HG03469 (cell line): ENCODE measurements at regions not wholly inside any gene's neighbourhood (a gene's known extent, or its start where the extent isn't known, plus 50 kb on each side); places are given as distances from the start of the nearest gene placed in this dataset.

Experiments
- ATAC-seq: cut with Tn5 transposase; IDR thresholded peaks from one replicate; pipeline ENCODE4 v1.9.1; 2021; ENCODE audit warnings: mild to moderate bottlenecking, moderate library complexity, moderate number of reproducible peaks; ENCODE audit not compliant: unreplicated experiment

DNA sequence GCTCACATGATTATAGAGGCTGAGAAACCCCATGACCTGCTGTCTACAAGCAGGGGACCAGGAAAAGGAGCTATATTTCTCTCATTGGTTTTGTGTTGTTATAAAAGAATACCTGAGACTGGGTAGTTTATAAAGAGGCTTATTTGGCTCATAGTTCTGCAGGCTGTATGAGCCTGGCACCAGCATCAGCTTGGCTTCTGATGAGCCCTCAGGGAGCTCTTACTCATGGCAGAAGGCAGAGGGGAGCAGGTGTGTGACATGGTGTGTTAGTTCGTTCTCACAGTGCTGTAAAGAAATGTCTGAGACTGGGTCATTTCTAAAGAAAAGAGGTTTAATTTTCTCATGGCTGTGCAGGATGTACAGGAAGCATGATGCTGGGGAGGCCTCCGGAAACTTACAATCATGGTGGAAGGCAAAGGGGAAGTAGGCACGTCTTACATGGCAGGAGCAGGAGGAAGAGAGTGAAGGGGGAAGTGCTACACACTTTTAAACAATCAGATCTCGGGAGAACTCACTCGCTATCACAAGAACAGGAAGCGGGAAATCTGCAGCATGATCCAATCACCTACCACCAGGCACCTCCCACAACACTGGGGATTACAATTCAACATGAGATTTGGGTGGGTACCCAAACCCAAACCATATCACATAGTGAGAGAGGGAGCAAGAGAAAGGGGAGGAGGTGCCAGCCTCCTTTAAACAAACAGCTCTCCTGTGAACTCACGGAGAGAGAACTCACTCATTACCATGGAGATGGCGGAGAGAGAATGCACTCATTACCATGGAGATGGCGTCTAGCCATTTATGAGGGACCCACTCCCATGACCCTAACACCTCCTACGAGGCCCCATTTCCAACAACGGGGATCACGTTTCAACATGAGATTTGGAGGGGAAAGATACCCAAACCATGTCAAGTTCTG is 133.4 kb downstream of the JCAD start:
- no peak for ATAC-seq

DNA sequence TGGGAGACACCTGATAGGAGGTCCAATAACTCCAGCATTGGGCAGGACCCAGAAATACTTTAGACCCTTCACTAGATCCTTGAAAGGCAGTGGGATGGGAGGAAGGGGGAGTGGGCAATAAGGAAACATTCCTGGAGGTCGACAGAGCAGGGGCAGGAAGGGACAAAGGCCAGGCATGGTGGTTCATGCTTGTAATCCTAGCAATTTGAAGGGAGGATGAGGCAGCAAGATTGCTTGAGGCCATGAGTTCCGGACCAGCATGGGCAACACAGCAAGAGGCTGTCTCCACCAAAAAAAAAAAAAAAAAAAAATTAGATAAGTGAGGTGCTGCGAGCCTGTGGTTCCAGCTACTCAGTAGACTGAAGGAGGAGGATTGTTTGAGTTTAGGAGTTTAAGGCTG is 134.9 kb downstream of the JCAD start:
- no peak for ATAC-seq

DNA sequence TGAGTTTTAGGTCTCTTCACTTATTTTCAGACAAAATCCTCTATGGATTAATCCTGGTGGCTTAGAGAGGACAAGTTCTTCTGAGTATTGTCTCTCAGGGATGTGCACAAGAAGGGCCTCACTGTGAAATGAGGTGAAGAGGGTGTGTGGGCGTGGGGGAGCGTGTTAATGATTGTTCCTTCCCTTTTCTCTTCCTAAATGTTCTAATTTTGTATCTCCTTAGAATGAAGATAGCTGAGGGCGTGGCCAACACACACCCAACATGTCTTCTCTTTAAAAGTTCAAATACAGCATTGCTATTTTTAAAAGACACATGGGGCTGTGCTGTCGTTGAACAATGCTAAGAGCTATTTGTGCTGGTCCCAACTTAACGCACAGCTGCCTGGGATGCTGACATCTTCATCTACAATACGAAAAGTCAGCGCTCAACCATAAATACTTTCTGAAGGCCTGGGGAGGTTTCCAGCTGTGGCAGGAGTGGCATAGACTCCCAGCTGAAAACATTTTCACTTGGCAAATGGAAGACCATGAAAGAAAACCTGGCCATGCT is 135.9 kb downstream of the JCAD start:
- ATAC-seq = no peak

DNA sequence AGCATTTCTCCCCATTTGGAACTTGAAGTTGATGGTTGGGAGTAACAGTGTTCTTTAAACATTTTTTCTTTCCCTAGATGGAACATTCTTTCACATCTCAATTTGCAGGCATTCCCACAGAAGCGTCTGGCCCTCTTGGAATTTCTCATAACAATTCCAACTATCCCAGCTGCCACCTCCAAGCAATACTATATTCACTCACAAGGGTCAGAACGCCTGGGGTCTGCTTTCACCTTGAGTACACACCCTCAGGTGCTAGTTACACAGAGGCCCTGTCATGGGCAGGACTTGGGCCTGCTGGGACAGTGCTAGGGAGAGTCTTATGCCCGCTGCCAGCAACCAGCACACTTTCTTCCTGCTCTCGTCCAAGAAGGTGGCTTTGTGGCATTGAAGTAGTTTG is 136.5 kb downstream of the JCAD start:
- no peak for ATAC-seq

DNA sequence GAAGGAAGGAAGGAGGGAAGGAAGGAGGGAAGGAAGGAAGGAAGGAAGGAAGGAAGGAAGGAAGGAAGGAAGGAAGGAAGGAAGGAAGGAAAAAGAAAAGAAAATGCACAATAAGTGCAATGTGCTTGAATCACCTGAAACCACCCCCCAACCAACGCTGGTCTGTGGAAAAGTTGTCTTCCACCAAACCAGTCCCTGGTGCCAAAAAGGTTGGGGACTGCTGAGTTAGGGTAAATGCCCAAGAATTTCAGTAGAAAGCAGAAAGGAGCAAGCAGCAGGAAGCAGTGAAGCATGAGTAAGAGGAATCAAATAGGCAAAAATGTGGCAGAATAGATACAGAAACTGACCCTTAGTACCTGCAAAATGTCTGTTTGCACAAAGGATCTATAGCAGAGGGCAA is 137.2 kb downstream of the JCAD start:
- ATAC-seq = no peak

DNA sequence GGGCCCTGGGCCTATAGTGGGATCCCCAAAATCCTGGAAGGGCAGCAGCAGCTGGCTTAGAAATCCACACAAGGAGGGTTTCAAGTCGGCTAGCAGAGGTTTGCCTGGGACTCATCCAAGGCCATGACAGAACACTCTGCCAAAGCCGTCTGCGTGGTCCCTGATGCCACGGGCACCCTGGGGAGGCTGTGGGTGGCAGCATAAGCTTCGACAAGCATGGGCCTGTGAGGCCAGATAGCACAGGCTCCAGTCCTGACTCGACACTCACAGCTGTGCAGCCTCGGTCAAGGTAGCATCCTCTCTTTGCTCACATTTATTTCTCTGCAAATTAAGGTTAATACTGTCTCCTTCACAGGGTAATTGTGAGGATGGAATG is 138.3 kb downstream of the JCAD start:
- ATAC-seq = no peak

DNA sequence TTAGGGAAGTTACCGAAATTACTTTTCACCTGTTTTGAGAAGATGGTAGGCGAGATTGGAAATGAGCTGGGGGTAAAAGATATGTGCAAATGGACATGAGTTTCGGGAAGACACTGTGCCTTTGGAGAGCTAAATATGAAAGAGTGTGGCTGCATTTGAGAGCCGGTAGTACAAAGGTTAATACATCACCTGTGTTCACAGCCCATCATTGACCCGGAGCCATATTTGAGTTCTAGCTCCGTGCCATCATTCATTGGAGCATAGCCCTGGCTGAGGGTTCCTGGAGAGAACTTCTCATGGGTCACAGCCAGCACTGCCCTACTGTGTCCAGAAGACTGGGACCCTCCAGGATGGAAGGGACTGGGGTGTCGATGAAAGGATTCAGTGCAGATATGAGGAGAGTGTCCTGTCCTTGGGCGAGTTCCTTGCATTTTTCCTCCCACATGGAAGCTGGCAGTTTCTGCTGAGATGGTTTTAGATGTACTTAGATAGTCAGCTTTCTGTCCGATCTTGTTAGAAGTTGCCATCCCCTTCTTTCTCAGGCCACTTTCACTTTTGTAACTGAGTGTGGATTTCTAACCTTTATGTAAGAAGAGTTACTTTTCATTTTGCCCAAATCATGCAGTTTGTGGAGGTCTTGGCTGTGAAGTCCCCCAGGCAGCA is 138.8 kb downstream of the JCAD start:
- ATAC-seq = no peak

DNA sequence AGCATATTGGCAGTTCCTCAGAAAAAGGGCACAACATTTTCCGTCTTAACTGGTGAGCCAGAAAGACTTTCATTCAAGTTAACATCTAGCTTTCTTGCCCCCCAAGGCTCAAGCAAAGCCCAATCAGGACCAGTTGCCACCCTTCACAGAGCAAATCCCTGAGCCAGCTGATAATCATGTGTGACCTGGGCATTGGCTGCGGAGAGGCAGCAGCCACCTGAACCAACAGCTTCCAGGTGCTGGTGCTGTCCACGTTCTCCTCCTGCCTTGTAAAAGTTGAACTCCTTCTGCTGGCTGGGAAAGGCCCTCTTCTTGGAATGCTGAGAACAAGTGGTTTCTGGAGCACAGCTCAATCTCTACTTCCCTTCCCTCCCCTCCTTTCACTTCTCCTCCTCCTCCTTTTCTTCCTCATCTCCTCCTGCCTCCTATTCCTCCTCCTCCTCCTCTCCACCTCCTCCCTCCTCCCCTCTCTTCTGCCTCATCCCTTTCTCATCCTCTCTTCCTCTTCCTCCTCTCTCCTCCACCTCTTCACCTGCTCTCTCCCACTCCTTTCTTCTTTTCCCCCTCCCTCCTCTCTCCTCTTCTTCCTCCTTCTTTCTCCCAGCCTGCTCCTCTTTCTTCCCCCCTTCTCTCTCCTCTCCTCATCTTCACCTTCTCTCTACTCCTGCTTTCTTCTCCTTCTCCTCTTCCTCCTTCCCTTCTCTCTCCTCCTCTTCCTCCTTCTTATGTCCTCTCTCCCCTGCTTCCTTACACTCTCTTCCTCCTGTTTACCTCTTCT is 140.6 kb downstream of the JCAD start:
- no peak for ATAC-seq

DNA sequence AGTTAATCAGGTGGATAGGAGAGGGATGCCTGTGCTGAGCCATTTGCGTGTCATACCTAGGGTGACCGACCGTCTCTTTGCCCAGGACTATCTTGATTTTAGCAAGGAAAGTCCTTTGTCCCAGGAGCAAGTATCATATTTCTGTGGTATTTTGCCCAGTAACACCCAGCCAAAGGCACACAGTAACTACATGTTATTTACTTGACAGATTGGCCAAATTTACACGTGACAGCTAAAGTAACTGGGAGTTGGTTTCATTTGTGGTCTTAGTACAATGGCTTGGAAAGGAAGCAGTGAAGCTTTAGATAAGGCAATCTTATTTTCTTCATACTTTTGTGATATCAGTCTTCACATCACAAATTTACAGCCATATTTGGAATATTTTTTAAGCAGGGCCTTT is 142.1 kb downstream of the JCAD start:
- ATAC-seq = no peak

DNA sequence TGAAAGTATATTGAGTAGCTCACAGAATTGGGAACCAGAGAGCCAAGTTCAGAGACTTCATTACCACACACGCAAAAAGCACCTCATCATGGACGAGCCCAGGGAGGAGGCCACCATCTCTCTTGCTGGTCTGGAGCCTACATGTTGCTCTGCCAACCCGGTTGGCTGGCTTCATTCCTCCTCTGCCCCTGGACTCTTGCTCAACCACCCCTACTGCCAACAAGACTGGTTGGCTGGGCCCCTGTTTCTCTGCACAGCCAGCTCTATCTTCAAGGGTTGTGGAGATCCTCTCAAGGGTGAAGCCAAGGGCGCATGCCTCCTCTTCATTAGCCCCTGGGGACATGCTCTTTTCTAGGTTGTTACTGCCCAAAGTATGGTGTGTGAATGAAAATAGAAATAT is 142.7 kb downstream of the JCAD start:
- ATAC-seq = no peak

DNA sequence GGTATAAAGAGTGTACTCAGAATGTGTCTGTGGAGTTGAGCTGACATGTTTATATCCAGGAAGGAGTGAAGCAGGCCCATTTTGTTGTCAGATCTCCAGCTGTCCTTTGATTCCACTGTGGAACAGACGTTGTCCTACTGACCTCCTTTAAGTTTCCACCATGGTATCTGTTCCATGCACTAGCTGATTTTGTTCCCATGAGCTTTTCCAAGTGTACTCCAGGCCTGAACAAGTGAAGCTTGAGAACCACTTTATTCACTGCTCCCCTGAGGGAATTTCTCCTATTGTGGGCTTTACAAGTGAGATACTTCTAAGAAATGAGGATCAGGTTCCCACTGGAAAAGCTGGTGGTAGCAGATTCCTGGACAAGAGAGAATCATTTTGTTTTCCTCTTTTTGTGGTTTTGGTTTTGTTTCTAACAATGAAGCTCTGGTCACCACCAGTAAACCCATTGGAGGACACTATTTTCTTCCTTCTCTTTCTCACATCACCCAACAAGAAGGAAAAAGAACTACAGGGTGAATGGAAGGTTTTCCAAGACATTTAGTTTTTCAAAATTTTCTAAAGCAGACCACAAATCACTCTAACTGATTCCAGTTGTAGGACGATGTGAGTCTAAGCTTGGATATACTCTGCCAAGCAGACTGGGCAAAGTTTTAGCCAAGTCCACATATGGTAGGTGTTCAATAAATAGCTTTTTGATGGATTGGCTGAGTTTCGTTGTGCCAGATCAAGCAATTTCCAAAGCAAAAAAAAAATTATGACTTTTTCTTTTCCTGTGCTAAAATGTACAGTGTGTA is 144.2 kb downstream of the JCAD start:
- no peak for ATAC-seq

DNA sequence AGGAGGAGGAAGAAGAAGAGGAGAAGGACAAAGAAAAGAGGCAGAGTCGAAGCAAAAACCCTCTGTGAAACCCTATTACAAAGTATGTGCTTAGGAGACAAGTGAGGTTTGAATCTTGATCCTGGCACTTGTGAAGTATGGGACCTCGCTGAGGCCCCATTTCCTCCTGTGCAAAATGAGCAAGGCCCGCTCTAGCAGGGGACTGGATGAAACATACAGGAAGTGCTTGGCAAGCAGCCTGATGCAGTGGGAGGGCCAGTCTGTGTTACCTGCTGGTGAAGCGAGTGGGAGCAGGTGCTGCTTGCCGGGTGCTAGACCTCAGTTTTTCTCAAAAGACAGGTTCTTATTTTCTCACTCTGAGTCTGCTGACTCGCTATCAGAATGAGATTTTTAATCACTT is 150.4 kb downstream of the JCAD start:
- ATAC-seq = no peak

DNA sequence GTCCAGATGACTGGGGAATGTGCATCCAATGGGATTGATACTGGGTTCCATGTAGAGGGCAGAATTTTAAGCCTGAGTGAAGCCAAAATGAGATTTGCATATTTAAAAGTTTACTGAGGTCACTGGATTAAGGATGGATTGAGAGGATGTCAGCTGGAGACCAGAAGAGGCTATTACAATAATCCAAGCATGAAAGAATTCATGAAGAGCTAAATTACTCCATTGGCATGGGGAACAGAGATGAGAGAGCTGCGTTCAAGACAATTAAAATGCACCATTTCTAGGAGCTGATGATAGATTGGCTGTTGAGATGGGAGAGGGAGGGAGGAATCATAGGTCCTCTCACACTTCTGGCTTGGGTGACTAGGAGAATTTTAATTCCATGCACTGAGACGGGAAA is 158.5 kb downstream of the JCAD start:
- ATAC-seq = no peak

DNA sequence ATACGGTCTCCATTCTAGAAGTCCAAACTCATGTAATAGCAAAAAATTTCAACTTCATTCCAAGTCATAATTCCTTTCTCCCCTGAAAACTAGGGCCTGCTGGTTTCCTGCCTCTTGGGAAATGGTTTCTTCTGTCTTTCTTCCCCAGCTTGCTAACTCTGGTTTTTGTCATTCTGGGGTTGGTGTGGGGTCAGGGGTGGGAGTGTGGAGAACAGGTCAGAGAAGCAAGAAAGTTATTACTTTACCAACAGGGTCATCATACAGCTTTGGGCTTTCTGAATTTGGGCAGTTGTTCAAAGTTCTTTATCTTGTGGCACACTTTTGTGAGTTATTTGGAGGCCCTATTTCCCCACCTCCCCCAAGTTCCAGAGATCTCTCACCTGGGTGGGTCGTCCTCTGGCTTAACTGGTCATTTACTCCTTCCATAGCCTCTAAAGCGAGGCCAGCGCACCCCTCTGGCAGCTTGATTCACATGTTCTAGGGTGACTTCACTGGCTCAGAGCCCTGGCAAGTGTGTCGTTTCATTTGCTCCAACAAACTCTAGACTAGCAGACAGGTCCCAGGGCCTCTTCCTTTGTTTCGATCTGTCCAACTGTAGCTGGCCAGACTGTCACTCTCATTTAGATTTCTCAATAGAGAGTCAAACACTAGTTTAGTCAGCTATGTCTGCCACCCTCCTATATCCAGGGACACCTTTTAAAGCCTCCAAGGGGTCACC is 161.2 kb downstream of the JCAD start:
- no peak for ATAC-seq

DNA sequence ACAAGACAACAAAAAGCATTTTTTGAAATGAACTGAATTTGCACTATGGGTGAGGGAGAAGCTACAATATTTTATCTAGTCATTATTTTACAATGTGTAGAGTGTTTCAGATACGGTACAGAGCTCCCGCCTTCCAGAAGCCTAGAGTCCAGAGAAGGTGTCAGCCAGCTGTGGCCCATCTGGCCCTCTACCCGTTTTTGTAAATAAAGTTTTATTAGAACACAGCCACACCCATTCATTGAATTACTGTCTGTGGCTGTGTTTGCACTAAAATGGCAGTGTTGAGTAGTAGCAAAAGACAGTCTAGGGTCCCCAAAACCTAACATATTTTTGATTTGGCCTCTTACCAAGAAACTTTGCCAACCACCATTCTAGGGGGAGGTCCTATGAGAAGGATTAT is 162.0 kb downstream of the JCAD start:
- no peak for ATAC-seq

DNA sequence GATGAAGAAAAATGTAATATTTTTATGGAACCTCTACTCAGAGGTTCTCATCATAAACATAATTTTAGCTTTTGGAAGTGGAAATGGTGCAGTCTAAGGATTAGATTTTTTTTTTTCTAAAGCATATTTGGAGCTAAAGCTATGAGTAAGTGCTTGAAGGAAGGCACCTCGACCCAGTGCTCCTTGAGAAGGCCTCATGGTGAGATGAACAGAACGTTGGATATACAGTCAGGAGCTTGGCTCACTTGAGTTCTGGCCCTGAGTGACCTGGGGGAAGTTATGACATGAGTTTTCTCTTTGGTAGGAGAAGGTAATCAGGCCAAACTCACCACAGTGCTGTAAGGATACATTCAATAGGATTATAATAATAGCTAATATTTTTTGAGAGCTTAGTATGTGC is 163.3 kb downstream of the JCAD start:
- no peak for ATAC-seq

DNA sequence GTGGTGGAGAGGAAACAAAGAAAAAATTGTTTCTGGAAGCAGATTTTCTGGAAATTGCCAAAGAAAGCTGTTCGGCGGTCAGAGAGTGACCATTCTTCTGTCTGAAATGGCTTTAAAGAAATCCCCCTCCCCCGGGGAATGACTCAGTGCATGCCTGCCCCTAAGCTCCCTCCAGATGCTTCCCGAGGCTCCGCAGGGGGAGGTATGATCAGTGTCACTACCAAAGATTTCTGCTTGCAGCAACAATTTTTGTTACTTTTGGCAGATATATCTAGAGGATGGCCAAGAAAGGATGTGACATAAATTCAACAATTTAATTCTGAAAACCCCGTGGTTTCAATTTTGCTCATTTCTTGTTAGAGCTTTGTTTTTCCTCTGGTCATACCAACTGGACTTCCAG is 163.9 kb downstream of the JCAD start:
- no peak for ATAC-seq

DNA sequence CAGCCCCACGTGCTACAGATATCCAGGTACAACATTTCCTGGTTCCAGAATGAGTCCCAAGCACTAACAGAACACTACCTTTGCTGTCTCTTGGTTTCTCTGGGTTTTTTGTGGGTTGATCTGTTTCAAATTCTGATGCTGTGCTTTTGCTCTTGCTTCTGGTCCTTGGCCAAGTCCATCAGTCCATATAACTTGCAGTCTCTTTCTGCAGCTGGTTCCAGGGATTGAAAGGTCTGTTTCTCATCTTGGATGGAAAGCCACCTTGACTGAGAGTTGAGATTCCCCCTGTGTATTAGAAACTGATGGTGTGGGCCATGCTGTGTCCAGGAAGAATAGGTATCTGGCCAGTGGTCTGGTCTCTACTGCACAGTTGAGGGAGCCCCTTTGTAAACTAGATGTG is 171.1 kb downstream of the JCAD start:
- no peak for ATAC-seq

DNA sequence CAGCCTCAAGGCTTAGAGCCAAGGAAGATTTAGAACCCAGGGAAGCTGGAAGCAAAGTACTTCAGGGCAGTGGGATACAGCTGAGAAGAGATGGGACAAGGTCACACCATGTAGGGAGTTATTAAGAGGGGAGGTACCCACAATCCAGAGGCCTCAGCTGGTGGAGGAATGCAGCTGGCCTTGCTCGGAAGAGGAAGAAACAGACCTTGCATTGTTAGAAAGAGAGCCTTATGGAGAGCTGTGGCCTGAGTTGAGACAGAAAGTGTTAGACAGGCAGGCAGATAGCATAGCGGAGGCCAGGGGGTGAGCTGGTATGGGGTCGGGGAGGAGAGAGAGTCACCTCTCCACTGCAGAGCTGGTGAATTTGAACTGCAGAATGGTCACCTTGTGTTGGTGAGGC is 173.1 kb downstream of the JCAD start:
- ATAC-seq = no peak

DNA sequence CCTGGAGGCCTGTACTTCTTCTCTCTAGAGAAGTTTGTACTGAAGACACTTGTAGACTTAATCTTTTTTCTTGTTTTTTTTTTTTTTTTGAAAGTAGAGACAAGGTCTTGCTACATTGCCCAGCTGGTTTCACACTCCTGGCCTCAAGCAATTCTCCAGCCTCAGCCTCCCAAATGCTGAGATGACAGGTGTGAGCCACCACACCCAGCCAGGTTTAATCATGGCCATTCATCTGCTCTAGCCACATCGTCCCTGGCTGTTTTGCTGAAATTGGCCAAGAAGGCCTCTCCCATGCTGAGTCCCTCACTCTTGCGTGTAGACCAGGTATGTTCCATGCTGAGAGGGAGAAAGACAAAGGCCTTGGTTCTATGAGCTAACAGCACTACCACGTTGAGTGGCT is 176.2 kb downstream of the JCAD start:
- no peak for ATAC-seq
